CD4-positive, alpha-beta T cell treated with Interferon alpha-2 for 1 hour (primary cell): ENCODE measurements at regions not wholly inside any gene's neighbourhood (a gene's known extent, or its start where the extent isn't known, plus 50 kb on each side); places are given as distances from the start of the nearest gene placed in this dataset.
"Not testable (repeated sequence)": the region's sequence is repeated elsewhere in the genome, so short reads cannot be mapped to it uniquely, and the experiment has no call there.

Source experiments
- DNase-seq, 2 donors: peaks; one replicate each; pipeline ENCODE4 v3.0.0-alpha.2; 2020 to 2022

- no peak for DNase-seq
These were observed 335.7 kb upstream of the SNX7 start for GRCh38 chr1:98325646-98326440.

GRCh38 chr1:98323906-98324358 lies 337.6 kb upstream of the SNX7 start:
- DNase-seq: peak; percentile 4 to 47

DNA sequence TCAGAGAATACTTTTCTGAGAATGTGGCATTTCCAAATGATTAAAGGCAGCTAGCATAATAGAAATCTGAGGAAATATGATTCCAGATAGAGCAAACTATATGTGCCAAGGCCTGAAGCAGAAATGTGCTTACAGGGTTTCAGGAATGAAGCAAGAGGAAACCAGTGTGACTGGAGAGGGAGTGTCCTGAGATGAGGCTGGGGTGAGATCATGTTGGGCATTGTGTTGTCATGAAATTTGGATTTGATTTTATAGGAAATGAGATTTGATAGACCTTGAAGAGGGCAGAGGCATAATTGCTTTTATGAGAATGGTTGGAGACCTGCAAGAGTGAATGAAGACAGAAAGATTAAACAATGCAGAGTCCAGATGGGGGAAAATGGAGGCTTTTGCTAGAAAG lies 338.1 kb upstream of the SNX7 start:
- DNase-seq: peak in 1 of 2 donors; percentile 7

- DNase-seq: no peak
These were observed 338.6 kb upstream of the SNX7 start for GRCh38 chr1:98322966-98323365.

DNA sequence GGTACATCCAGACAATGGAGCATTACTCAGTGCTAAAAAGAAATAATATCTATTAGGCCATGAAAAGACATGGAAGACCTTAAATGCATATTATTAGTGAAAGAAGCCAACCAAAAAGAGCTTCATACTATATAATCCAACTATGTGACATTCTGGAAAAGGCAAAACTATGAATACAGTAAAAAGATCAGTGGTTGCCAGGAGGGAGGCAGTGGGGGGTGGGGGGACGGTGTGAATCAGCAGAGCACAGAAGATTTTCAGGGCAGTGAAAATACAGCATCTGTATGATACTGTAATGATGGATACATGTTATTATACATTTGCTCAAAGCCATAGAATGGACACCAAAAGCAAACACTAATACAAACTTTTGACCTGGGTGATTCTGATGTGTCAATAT lies 339.4 kb upstream of the SNX7 start:
- no peak for DNase-seq

DNA sequence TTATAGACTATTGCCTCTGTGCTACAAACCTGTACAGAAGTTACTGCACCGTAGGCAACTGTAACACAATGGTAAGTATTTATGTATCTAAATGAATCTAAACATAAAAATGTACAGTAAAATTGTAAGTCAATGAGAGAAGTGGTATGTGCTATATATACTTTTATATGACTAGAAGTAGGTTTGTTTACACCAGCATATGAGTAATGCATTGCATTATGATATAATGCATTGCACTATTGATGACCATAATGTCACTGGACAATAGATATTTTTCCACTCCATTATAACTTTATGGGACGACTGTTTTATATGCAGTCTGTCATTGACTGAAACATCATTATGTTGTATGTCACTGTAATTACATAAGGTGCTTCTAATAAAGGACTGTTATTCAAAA lies 340.3 kb upstream of the SNX7 start:
- DNase-seq: no peak

- no peak for DNase-seq
These were observed 345.1 kb upstream of the SNX7 start for GRCh38 chr1:98316286-98316905.

DNA sequence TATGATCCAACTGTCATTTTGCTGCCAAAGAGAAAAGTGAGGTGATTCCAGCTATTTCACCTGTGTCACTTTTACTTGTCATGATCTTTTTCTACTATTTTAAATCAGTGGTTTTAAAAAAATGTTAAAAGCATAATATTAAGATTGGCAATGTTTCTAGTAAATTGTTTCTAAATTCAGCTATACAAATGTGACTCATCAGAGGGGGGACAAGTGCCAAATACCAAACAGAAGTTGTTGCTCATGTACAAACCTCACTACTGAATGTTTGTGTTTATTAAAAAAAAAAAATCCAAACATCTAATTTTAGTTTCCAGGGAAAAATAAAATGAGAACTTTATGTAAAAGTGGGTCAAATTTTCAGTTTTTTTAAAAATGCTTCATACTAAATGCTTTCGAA lies 346.2 kb upstream of the SNX7 start:
- DNase-seq: no peak

DNA sequence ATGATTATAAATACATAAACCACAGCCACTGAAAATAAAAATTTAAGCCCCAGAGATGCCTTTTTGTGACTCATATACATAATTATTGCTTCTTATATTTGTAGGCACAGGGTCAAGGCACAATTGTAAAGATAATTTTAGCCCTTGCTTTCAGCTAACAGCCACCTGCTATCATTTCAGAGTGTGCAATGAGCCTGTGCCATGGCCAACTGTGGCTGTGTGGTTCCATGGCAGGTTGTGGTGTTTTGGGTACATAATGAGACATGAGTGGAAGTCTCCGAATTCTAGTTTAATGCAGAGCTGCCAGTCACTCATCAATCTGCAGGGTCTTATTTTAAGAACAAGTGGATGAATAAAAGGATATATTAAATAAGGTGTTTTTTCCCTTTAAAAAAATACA lies 346.9 kb upstream of the SNX7 start:
- no peak for DNase-seq

DNA sequence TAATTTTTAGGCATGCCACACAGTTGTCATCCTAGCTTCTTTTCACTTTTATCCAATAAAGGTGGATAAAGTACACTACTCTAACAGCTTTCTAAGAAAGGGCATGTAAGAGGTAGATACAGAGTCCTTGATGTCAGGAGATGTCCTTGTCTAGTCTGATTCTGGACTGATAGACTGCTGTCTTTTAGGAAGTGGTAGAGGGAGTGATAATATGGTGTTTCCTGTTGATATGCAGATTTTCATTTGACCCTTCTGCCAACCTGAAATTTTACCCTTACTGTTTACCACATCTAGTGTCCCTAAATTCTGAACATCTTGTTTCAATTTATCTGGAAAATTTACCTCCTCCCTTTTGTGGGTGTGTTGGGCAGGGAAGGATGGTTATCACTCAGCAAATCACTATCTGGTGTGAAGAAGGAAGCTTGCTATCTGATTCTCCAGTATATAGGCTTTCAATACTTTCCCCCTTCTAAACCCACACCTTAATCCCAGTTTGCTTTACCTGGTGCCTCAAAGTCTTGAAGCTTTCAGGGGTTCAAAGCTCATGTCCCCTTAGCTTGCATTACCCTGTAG lies 354.9 kb upstream of the SNX7 start:
- no peak for DNase-seq

DNA sequence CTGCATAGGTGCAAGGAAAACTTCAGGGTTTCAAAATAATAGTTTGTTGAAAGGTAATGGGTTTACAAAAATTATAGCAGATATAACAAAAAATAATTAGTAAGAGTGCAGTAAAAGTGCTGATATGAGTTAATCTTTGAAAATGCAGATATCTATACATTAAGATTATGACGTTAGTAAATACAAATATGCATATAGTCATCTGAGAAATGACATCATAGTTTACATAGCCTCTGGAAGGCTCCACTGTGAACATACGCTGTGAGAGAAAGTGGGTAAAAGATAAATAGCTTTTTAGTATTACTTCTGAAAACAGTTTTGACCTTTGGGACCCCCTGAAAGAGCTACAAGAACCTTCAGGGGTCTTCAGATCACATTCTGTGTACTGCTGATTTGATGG lies 356.2 kb upstream of the SNX7 start:
- DNase-seq: no peak

GRCh38 chr1:98304888-98305287 lies 356.6 kb upstream of the SNX7 start:
- no peak for DNase-seq

GRCh38 chr1:98299861-98300260 lies 361.7 kb upstream of the SNX7 start:
- DNase-seq: no peak

GRCh38 chr1:98299313-98299712 lies 362.2 kb upstream of the SNX7 start:
- DNase-seq: no peak

DNA sequence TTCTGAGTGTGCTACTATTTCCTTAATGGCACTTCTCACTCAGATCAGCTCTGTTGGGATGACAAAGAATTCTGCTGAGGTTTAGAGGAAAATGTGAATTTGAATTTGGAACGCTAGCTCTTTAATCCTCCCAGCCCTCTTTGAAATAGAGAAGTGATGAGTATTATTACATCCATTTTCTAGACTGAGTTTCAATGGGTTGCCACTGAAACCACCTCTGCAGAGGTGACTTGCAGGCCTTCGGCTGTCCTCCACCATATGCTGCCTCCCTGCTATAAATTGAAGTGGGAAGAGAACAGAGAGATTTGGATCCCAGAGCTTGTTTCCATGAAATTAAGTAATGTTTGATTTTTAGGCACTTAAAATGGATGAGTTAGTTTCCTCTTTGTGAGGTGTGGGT lies 363.2 kb upstream of the SNX7 start:
- no peak for DNase-seq

- DNase-seq: no peak
These were observed 364.8 kb upstream of the SNX7 start for GRCh38 chr1:98296681-98297080.

DNA sequence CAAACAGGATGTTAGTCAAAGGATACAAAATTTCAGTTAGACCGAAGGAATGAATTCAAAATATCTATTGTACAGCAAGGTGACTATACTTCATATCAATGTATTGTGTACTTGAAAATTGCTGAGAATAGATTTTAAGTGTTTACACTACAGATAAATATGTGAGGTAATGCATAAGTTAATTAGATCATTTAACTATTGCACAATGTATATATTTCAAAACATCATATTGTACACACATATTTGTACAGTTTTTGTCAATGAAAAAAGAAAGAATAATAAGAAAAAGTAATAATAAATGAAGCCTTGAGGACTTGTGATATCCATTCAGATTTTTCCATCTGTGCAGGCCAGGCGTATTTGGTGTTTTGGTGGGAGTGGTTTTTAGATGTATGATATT lies 367.4 kb upstream of the SNX7 start:
- no peak for DNase-seq

DNA sequence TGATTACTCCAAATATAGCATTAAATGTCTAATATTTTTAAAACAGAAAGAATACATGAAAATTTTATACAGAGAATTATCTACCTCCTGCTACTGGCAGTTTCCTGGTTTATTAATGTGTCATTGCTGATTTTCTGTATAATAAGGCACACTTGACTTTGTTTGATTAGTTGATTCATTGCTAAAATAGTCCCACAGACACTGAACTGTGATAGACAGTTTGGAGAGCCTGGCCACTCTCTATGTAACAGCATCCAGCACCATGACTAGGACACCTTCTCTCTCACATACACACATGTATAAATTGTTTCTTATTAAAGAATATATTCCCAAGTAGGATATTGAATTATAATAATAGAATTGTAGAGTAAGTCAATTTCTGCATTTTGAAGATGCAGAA lies 368.5 kb upstream of the SNX7 start:
- no peak for DNase-seq

GRCh38 chr1:98289311-98289710 lies 368.5 kb upstream of the DPYD start:
- no peak for DNase-seq

DNA sequence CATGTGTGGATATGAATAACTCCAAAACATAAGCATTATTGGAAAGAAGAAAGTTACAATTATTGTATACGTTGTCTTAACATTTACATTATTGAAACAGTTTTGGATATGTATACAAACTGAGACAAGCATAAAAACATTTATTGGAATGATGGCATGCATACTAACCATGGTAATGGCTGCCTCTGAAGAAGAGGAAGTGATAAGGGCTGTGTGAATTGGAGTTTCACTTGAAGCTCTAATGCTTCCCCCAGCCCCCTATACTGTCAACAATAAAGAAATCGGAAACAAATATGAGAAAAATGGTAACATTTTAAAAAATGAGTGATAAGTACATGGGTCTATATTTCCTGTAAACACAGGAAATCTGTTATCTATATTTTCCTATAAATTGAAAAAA lies 367.7 kb upstream of the DPYD start:
- DNase-seq: no peak

GRCh38 chr1:98287626-98288025 lies 366.8 kb upstream of the DPYD start:
- no peak for DNase-seq

GRCh38 chr1:98286656-98287055 lies 365.8 kb upstream of the DPYD start:
- no peak for DNase-seq

DNA sequence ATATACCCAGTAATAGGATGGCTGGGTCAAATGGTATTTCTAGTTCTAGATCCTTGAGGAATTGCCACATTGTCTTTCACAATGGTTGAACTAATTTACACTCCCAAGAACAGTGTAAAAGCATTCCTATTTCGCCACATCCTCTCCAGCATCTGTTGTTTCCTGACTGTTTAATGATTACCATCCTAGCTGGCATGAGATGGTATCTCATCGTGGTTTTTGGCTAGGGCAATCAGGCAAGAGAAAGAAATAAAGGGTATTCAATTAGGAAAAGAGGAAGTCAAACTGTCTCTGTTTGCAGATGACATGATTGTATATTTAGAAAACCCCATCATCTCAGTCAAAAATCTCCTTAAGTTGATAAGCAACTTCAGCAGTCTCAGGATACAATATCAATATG lies 364.5 kb upstream of the DPYD start:
- not testable (repeated sequence) for DNase-seq

- DNase-seq: no peak
These were observed 359.2 kb upstream of the DPYD start for GRCh38 chr1:98280049-98280448.
